GM19452 (cell line): ENCODE measurements at regions not wholly inside any gene's neighbourhood (a gene's known extent, or its start where the extent isn't known, plus 50 kb on each side); places are given as distances from the start of the nearest gene placed in this dataset.
"Not testable (repeated sequence)": the region's sequence is repeated elsewhere in the genome, so short reads cannot be mapped to it uniquely, and the experiment has no call there.

Experiments
- ATAC-seq: cut with Tn5 transposase; IDR thresholded peaks from one replicate; pipeline ENCODE4 v1.9.1; 2021; ENCODE audit not compliant: unreplicated experiment

GRCh38 chr4:67333664-67334063 is 211.6 kb downstream of the CENPC start:
- ATAC-seq, result no peak

DNA sequence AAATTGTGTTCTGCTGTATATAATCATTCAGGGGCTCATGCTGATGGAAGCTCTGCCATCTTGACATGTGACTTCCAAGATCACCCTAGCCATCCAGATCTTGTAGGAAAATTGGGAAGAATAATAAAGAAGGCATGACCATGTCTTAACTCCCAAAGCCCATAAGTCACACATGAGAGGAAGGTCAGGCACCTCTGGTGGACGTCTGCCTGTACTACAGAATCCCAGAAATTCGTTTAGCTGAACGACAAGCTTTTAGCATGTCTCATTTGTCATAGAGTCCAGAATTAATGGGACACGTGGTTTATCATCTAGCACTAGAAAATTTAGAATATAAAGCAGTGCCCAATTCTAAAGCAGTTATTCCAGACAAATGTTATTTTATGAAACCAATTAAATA is 212.7 kb downstream of the CENPC start:
- no peak for ATAC-seq

DNA sequence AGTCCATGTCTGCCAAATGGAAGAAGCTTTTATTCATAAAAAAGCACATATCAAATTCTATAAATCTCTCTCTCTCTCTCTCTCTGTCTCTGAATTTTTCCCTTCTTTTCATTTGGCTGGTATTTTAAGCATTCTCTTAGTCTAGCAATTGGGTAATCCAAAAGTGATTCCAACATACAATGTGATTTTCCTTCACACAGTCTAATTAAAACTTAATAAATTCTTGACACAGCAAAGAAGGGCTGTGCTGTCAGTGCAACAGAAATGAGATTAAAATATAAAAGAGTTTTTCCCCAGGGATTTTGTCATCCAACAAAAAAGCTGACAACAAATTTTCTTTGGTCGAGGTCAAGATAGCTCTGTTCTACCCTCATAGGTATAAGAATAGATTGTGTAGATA is 216.9 kb downstream of the CENPC start:
- no peak for ATAC-seq

GRCh38 chr4:67328018-67328278 is 217.4 kb downstream of the CENPC start:
- ATAC-seq, result no peak

DNA sequence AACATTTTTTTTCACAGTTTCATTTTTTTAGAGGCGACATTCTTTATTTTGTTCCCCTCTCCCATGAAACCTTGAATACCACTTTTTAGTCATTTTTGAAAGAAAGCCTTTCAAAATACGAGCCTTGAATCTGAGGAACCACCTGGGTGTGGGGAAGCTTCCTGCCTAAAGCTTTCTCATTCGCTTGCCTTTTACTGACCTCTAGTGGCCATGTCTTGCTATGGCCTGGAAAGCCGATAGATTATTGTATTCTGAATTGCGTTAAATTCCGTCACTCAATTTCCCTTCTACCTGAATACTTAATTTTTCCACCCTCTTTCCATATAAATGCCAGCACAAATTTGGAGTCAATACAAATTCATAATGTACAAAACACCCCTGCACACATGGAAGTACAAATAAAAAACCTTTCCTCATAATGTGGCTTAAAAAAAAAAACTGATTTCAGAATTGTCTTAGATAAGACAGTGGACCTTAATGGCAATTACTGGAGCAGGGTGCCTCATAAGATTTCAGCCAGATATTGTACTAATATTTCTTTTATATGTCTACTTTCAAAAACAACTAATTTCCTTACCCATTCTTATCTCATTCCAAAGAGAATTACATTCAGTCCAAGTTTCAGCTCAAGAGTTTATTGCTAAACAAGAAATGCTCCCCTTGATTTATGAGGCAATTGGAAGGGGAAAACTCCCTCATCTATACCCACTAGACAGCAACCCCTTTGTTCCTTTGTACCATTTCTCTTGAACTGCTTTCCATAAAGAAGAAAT is 217.9 kb downstream of the CENPC start:
- ATAC-seq, result peak; percentile 96

DNA sequence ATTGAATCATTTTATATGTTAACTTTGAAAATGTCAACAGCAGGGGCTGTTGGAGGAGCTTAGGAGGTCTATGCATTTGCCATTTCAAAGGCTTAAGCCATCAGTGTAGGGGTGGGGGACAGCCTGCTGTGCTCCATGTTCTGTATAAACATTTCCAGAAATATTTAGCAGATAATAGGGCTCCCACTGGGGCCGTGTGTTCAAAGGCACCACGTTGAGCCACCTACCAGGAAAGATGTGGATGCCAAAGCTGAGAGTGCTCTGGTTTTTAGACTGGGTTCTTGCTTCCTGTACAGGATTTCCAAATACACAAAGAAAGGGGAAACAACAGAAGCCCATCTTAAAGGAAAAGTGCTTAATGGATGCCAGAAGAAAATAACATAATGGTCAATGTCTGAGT is 219.5 kb downstream of the CENPC start:
- no peak for ATAC-seq

DNA sequence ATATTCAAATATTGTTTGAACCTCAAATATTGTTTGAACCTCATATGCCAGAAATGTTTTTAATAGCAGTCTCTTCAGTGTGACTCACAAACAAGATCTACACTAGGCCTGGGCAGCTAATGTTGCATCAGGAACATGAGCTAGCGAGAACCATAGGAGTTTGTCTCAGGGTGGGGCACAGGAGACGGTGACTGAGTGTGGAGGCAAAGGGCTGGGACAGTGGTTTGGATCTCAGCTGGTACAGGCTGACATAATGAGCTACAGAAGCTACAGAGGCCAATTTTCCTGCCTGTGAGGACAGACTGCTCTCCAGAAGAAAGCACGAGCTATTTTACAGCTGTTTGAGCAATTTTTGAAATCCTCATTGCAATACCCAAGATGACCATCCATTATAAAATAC is 224.7 kb downstream of the CENPC start:
- no peak for ATAC-seq

DNA sequence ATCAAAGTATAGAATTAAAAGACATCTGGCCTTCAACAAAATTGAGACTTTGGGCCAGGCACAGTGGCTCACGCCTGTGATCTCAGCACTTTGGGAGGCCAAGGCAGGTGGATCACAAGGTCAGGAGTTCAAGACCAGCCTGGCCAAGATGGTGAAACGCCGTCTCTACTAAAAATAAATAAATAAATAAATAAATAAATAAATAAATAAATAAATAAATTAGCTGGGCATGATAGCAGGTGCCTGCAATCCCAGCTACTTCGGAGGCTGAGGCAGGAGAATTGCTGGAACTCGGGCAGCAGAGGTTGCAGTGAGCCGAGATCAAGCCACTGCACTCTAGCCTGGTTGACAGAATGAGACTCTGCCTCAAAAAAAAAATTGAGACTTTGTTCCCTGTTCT is 225.7 kb downstream of the CENPC start:
- ATAC-seq, result not testable (repeated sequence)

- not testable (repeated sequence) for ATAC-seq
Measured at GRCh38 chr4:67300497-67301185, 244.7 kb downstream of the CENPC start.

GRCh38 chr4:67292636-67293035 is 252.7 kb downstream of the CENPC start:
- ATAC-seq, result no peak

DNA sequence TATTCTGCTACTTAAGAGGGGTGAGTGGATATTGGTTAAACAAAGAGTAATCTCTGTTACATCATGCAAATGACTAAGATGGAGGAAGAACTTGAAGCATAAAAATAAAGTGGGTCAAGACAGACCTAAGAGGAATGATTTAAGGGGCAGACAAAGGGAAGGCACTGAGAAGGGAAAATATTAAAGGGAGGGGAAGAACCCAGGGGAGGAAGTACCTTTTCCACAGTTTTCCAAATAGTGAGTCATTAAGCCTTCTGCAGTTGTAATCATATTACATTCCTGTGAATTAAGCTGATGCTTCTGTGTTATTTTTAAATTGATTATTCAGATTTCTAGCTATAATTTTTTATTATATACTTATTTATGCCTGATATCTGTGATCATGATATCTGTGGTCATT is 253.3 kb downstream of the CENPC start:
- ATAC-seq, result no peak

GRCh38 chr4:67291644-67292043 is 253.7 kb downstream of the CENPC start:
- ATAC-seq, result no peak

- ATAC-seq, result no peak
Measured at GRCh38 chr4:67288964-67289363, 256.3 kb downstream of the CENPC start.

GRCh38 chr4:67286724-67287123 is 258.6 kb downstream of the CENPC start:
- no peak for ATAC-seq

DNA sequence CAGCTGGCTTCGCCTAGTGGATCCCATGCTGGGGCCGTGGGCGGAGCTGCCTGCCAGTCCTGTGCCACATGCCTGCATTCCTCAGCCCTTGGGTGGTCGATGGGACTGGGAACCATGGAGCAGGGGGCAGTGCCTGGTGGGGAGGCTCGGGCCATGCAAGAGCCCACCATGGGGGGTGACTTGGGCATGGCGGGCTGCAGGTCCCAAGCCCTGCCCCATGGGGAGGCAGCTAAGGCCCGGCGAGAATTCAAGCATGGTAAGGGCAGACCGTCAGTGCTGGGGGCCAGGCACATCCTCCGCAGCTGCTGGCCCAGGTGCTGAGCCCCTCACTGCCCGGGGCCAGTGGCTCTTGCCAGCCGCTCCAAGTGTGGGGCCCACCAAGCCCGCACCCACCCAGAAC is 262.6 kb downstream of the CENPC start:
- no peak for ATAC-seq

DNA sequence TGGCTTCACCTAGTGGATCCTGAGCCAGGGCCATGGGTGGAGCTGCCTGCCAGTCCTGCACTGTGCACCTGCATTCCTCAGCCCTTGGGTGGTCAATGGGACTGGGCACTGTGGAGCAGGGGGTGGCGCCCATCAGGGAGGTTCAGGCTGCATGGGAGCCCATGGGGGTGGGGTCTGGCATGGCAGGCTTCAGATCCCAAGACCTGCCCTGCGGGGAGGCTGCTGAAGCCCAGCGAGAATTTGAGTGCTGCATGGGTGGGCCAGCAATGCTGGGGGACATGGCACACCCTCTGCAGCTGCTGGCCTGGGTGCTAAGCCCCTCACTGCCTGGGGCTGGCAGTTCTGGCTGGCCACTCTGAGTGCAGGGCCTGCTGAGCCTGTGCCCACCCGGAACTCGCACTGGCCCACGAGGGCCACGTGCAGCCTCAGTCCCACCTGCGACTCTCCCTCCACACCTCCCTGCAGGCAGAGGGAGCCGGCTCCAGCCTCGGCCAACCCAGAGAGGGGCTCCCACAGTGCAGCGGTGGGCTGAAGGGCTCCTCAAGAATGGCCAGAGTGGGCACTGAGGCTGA is 270.0 kb downstream of the CENPC start:
- ATAC-seq, result no peak

DNA sequence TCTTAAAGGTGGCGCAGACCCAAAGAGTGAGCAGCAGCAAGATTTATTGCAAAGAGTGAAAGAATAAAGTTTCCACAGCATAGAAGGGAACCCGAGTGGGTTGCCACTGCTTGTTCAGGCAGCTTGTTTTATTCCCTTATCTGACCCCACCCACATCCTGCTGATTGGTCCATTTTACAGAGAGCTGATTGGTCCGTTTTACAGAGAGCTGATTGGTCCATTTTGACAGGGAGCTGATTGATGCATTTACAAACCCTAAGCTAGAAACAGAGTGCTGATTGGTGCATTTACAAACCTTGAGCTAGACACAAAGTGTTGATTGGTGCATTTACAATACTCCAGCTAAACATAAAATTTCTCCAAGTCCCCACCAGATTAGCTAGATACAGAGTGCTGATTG is 270.6 kb downstream of the CENPC start:
- ATAC-seq, result not testable (repeated sequence)

DNA sequence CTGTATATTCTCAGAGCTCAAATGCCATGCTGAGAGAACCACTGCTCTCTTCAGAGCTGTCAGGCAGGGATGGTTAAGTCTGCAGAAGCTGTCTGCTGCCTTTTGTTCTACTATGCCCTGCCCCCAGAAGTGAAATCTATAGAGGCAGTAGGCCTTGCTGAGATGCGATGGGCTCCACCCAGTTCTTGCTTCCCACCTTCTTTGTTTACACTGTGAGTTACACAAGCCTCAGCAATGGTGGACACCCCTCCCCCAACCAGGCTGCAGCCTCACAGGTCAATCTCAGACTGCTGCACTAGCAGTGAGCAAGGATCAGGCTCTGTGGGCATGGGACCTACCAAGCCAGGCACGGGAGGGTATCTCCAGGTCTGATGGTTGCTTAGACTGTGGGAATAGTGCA is 271.6 kb downstream of the CENPC start:
- no peak for ATAC-seq

- no peak for ATAC-seq
Measured at GRCh38 chr4:67261971-67262370, 283.3 kb downstream of the CENPC start.

DNA sequence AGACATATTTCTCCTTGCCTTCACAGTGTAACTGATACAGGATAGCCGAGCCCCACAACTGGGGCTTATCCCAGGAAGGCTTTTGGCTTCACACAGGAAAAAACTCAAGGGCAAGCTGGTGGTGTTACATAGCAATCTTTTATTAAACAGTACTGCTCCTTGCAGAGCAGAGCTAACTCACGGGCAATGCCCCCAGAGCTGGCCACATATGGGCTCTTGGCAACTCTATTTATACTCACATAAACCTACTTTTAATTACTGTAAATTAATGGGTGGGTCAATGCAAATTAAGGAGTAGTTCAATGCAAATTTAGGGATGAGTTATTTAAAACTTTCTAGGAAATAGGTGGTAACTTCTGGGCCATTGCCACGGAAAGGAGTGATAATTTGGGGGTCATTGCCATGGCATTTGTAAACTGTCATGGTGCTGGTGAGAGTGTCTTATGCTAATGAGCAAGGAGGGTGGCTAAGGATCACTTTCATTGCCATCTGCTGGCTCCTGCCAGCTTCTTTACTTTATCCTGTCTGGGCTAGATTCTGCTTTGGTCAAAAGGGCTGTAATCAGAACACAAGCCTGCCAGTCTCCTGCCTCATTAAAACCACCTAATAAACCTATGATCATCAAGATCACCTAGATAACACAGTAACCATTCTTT is 288.8 kb downstream of the CENPC start:
- ATAC-seq, result no peak

DNA sequence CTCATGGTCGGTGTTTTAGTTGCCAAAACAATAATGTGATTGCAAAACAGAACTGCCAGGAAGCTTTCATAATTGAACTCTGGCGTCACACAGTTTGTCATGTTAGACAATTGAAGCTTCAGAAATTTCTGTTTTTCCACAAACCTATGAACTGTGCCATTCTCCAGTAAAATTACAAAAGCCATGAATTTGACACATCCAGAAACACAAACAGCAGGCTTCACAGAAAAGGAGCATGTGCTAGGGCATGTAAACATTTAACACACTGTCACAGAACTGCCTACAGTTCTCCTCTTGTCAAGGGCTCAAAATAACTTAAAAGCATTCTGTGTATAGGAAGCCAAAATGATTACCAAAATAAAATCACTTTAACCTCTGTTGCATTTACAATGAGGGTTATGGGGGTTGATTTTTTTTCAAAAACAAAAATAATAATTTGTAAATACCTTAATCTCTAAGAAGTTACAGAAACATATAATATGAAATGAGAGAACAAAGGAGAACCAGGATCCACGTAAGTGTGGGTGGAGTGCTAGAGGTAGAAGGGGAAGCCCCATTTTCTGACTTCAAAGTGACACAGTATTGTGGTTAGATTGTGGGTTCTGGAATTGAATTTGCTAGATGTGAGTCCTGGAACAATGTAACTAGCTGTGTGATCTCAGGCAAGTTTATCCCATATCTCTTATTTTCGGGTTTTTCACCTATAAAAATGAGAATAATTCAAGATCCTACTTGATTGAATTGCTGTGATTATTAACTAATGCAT is 295.0 kb downstream of the CENPC start:
- ATAC-seq, result no peak
